ENCODE measurements at regions not wholly inside any gene's neighbourhood (a gene's known extent, or its start where the extent isn't known, plus 50 kb on each side); places are given as distances from the start of the nearest gene placed in this dataset.

DNA sequence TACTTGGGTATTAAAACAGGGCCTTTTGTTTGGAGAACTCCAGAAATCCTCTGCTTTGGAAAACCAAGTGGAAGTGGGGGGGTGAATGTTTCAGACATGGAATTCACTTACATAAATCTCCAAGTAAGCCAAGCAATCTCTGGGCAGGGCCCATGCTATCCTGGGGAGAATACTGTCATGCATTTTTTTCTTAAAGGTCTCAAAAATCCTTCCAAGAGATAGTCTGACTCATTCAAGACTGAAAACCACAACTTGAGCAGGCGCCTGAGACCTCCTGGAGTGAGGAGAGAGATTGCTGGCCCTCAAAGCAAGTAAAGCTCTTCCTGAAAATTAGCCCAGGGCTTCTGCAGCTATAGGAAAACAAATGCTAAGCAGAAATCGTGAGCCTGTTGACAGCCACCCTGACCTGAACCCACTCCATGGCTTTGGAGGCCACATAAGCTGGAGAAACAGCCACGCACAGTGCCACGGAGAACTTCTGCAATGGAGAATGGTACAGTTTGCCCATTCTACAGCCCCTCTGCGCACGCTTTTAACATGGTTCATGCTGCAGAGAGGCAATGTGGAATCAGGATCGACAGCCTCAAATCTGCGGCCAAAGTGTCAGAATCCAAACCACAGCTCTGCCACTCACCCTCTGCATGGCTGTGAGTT lies 203.1 kb upstream of the AUTS2 start (continued):
- no peak for TF ChIP-seq GABPA (IDR thresholded peaks at IDR 0.05; ENCODE audit: borderline replicate concordance, insufficient read depth, low read length)
- TF ChIP-seq JUND (IDR thresholded peaks at IDR 0.05; ENCODE audit: low read length) = no peak

Measured in H1 (cell line).